ENCODE measurements at regions not wholly inside any gene's neighbourhood (a gene's known extent, or its start where the extent isn't known, plus 50 kb on each side); places are given as distances from the start of the nearest gene placed in this dataset.

- no peak for DNase-seq
These were observed 134.9 kb downstream of the JCAD start for GRCh38 chr10:29924436-29924835.

DNA sequence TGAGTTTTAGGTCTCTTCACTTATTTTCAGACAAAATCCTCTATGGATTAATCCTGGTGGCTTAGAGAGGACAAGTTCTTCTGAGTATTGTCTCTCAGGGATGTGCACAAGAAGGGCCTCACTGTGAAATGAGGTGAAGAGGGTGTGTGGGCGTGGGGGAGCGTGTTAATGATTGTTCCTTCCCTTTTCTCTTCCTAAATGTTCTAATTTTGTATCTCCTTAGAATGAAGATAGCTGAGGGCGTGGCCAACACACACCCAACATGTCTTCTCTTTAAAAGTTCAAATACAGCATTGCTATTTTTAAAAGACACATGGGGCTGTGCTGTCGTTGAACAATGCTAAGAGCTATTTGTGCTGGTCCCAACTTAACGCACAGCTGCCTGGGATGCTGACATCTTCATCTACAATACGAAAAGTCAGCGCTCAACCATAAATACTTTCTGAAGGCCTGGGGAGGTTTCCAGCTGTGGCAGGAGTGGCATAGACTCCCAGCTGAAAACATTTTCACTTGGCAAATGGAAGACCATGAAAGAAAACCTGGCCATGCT is 135.9 kb downstream of the JCAD start:
- DNase-seq: no peak

- DNase-seq: peak; percentile 64
These were observed 136.5 kb downstream of the JCAD start for GRCh38 chr10:29922892-29923291.

DNA sequence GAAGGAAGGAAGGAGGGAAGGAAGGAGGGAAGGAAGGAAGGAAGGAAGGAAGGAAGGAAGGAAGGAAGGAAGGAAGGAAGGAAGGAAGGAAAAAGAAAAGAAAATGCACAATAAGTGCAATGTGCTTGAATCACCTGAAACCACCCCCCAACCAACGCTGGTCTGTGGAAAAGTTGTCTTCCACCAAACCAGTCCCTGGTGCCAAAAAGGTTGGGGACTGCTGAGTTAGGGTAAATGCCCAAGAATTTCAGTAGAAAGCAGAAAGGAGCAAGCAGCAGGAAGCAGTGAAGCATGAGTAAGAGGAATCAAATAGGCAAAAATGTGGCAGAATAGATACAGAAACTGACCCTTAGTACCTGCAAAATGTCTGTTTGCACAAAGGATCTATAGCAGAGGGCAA is 137.2 kb downstream of the JCAD start:
- DNase-seq: no peak

DNA sequence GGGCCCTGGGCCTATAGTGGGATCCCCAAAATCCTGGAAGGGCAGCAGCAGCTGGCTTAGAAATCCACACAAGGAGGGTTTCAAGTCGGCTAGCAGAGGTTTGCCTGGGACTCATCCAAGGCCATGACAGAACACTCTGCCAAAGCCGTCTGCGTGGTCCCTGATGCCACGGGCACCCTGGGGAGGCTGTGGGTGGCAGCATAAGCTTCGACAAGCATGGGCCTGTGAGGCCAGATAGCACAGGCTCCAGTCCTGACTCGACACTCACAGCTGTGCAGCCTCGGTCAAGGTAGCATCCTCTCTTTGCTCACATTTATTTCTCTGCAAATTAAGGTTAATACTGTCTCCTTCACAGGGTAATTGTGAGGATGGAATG is 138.3 kb downstream of the JCAD start:
- DNase-seq: no peak

- DNase-seq: no peak
These were observed 138.8 kb downstream of the JCAD start for GRCh38 chr10:29920408-29921070.

DNA sequence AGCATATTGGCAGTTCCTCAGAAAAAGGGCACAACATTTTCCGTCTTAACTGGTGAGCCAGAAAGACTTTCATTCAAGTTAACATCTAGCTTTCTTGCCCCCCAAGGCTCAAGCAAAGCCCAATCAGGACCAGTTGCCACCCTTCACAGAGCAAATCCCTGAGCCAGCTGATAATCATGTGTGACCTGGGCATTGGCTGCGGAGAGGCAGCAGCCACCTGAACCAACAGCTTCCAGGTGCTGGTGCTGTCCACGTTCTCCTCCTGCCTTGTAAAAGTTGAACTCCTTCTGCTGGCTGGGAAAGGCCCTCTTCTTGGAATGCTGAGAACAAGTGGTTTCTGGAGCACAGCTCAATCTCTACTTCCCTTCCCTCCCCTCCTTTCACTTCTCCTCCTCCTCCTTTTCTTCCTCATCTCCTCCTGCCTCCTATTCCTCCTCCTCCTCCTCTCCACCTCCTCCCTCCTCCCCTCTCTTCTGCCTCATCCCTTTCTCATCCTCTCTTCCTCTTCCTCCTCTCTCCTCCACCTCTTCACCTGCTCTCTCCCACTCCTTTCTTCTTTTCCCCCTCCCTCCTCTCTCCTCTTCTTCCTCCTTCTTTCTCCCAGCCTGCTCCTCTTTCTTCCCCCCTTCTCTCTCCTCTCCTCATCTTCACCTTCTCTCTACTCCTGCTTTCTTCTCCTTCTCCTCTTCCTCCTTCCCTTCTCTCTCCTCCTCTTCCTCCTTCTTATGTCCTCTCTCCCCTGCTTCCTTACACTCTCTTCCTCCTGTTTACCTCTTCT is 140.6 kb downstream of the JCAD start:
- DNase-seq: no peak

DNA sequence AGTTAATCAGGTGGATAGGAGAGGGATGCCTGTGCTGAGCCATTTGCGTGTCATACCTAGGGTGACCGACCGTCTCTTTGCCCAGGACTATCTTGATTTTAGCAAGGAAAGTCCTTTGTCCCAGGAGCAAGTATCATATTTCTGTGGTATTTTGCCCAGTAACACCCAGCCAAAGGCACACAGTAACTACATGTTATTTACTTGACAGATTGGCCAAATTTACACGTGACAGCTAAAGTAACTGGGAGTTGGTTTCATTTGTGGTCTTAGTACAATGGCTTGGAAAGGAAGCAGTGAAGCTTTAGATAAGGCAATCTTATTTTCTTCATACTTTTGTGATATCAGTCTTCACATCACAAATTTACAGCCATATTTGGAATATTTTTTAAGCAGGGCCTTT is 142.1 kb downstream of the JCAD start:
- no peak for DNase-seq

- no peak for DNase-seq
These were observed 142.7 kb downstream of the JCAD start for GRCh38 chr10:29916669-29917068.

DNA sequence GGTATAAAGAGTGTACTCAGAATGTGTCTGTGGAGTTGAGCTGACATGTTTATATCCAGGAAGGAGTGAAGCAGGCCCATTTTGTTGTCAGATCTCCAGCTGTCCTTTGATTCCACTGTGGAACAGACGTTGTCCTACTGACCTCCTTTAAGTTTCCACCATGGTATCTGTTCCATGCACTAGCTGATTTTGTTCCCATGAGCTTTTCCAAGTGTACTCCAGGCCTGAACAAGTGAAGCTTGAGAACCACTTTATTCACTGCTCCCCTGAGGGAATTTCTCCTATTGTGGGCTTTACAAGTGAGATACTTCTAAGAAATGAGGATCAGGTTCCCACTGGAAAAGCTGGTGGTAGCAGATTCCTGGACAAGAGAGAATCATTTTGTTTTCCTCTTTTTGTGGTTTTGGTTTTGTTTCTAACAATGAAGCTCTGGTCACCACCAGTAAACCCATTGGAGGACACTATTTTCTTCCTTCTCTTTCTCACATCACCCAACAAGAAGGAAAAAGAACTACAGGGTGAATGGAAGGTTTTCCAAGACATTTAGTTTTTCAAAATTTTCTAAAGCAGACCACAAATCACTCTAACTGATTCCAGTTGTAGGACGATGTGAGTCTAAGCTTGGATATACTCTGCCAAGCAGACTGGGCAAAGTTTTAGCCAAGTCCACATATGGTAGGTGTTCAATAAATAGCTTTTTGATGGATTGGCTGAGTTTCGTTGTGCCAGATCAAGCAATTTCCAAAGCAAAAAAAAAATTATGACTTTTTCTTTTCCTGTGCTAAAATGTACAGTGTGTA is 144.2 kb downstream of the JCAD start:
- no peak for DNase-seq

DNA sequence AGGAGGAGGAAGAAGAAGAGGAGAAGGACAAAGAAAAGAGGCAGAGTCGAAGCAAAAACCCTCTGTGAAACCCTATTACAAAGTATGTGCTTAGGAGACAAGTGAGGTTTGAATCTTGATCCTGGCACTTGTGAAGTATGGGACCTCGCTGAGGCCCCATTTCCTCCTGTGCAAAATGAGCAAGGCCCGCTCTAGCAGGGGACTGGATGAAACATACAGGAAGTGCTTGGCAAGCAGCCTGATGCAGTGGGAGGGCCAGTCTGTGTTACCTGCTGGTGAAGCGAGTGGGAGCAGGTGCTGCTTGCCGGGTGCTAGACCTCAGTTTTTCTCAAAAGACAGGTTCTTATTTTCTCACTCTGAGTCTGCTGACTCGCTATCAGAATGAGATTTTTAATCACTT is 150.4 kb downstream of the JCAD start:
- no peak for DNase-seq

- DNase-seq: no peak
These were observed 158.5 kb downstream of the JCAD start for GRCh38 chr10:29900865-29901264.

DNA sequence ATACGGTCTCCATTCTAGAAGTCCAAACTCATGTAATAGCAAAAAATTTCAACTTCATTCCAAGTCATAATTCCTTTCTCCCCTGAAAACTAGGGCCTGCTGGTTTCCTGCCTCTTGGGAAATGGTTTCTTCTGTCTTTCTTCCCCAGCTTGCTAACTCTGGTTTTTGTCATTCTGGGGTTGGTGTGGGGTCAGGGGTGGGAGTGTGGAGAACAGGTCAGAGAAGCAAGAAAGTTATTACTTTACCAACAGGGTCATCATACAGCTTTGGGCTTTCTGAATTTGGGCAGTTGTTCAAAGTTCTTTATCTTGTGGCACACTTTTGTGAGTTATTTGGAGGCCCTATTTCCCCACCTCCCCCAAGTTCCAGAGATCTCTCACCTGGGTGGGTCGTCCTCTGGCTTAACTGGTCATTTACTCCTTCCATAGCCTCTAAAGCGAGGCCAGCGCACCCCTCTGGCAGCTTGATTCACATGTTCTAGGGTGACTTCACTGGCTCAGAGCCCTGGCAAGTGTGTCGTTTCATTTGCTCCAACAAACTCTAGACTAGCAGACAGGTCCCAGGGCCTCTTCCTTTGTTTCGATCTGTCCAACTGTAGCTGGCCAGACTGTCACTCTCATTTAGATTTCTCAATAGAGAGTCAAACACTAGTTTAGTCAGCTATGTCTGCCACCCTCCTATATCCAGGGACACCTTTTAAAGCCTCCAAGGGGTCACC is 161.2 kb downstream of the JCAD start:
- DNase-seq: no peak

GRCh38 chr10:29897430-29897829 is 162.0 kb downstream of the JCAD start:
- DNase-seq: no peak

DNA sequence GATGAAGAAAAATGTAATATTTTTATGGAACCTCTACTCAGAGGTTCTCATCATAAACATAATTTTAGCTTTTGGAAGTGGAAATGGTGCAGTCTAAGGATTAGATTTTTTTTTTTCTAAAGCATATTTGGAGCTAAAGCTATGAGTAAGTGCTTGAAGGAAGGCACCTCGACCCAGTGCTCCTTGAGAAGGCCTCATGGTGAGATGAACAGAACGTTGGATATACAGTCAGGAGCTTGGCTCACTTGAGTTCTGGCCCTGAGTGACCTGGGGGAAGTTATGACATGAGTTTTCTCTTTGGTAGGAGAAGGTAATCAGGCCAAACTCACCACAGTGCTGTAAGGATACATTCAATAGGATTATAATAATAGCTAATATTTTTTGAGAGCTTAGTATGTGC is 163.3 kb downstream of the JCAD start:
- DNase-seq: peak; percentile 45

- peak; percentile 97 for DNase-seq
These were observed 163.9 kb downstream of the JCAD start for GRCh38 chr10:29895456-29895855.

DNA sequence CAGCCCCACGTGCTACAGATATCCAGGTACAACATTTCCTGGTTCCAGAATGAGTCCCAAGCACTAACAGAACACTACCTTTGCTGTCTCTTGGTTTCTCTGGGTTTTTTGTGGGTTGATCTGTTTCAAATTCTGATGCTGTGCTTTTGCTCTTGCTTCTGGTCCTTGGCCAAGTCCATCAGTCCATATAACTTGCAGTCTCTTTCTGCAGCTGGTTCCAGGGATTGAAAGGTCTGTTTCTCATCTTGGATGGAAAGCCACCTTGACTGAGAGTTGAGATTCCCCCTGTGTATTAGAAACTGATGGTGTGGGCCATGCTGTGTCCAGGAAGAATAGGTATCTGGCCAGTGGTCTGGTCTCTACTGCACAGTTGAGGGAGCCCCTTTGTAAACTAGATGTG is 171.1 kb downstream of the JCAD start:
- DNase-seq: no peak

DNA sequence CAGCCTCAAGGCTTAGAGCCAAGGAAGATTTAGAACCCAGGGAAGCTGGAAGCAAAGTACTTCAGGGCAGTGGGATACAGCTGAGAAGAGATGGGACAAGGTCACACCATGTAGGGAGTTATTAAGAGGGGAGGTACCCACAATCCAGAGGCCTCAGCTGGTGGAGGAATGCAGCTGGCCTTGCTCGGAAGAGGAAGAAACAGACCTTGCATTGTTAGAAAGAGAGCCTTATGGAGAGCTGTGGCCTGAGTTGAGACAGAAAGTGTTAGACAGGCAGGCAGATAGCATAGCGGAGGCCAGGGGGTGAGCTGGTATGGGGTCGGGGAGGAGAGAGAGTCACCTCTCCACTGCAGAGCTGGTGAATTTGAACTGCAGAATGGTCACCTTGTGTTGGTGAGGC is 173.1 kb downstream of the JCAD start:
- no peak for DNase-seq

GRCh38 chr10:29883231-29883630 is 176.2 kb downstream of the JCAD start:
- DNase-seq: no peak

DNA sequence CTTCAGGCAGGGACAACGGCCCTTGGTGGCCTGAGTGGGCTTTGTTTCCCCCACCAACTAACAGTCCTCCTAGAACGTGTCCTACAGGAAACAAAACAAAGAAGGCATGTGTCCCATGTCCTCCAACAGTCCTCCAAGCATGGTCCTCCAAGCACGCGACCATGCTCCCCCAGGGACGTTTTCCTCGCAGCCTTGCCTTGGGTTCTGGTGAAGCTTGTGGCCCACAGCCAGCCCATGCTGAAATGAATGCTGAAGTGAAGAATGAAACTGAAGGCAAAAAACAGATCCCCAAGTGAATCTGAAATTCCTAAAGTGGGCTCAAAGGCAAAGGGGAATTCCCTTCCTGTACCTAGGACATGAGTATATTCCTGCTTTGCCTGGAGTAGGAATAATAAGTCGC is 176.6 kb downstream of the JCAD start:
- DNase-seq: no peak

GRCh38 chr10:29881811-29882210 is 177.6 kb downstream of the JCAD start:
- no peak for DNase-seq

DNA sequence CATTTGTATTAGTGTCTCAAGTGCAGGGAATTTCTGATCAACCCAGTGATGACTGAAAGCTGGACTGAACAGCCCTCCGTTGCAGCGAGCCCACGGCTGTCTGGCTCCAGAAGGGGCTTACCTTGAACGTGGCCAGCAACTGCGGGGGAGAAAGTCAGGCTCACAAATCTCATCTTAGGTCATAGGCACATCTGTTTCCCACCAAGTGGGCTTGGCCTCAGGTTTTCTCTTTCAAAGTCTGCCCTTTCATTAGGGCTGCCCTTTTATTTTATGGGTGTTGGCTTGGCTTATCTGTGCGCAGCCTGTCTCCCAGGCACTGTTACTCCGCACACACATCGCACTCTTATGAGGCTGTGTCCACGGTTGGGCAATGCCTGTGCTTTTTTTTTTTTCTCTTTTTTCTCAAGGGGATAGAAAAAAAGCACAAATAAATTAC is 178.0 kb downstream of the JCAD start:
- DNase-seq: no peak

- no peak for DNase-seq
These were observed 178.5 kb downstream of the JCAD start for GRCh38 chr10:29880856-29881255.

All from fibroblast of skin of back (primary cell).